Tibial nerve (tissue), 3 donors: ENCODE measurements at regions not wholly inside any gene's neighbourhood (a gene's known extent, or its start where the extent isn't known, plus 50 kb on each side); places are given as distances from the start of the nearest gene placed in this dataset.

Source experiments
- CTCF ChIP-seq, 5 experiments: fragments of 200-600 bp in 3 of 5; fragments of 450-650 bp in 2 of 5; sonication (generic) in 3 of 5; IDR thresholded peaks; one replicate each; pipeline ENCODE4 v1.5.1; 2016 to 2019; ENCODE audit warnings: antibody characterized with exemption in 5 of 5, mild to moderate bottlenecking in 3 of 5, moderate library complexity in 2 of 5
- POLR2A ChIP-seq, 2 donors: fragments of 450-650 bp; IDR thresholded peaks; one replicate each; pipeline ENCODE4 v1.6.1; 2017; ENCODE audit warnings: antibody characterized with exemption in 2 of 2, mild to moderate bottlenecking in 2 of 2, moderate library complexity in 2 of 2

- TF ChIP-seq CTCF (IDR thresholded peaks at IDR 0.05) (no peak), POLR2A (IDR thresholded peaks at IDR 0.05) (no peak)
These were observed 233.2 kb upstream of the SOX4 start for GRCh38 chr6:21360336-21360735.
